K562 (cell line): ENCODE measurements at regions not wholly inside any gene's neighbourhood (a gene's known extent, or its start where the extent isn't known, plus 50 kb on each side); places are given as distances from the start of the nearest gene placed in this dataset.

Experiments
- EHMT2 ChIP-seq: fragments of 450-650 bp; IDR thresholded peaks from 2 replicates; pipeline ENCODE4 v1.6.1; 2018; ENCODE audit warnings: antibody characterized with exemption
- MIER1 ChIP-seq: fragments of 450-650 bp; IDR thresholded peaks from 2 replicates; pipeline ENCODE4 v1.6.1; 2016; ENCODE audit warnings: antibody characterized with exemption, mild to moderate bottlenecking, low read depth
- PRMT5 ChIP-seq: sonication (generic); formaldehyde crosslinking; IDR thresholded peaks from 2 replicates; pipeline ENCODE4 v1.5.0; 2020; ENCODE audit warnings: missing genetic modification reagents
- REST ChIP-seq, 2 experiments: fragments of 450-650 bp; formaldehyde crosslinking in 1 of 2; IDR thresholded peaks; 2 replicates each; pipeline versions ENCODE4 v1.4.0 to v1.6.1; 2014 to 2020; ENCODE audit warnings: mild to moderate bottlenecking in 2 of 2, borderline replicate concordance in 1 of 2, low read depth in 1 of 2
- ZNF766 ChIP-seq: fragments of 200-800 bp; sonication (Bioruptor generic); conservative IDR thresholded peaks from 2 replicates; pipeline ENCODE4 v1.6.1; 2016; ENCODE audit warnings: missing genetic modification characterization, missing compliant biosample characterization

- peak; percentile 98 for TF ChIP-seq REST (IDR thresholded peaks at IDR 0.05; ENCODE audit: borderline replicate concordance)
- peak; percentile 93 for TF ChIP-seq REST (CRISPR knock-in tag; IDR thresholded peaks at IDR 0.05; ENCODE audit: low read depth)
- TF ChIP-seq ZNF766 (CRISPR knock-in tag): 0 out of 2 replicates have a peak, but pooled peaks have one; percentile 25
- peak; percentile 90 for TF ChIP-seq MIER1
- TF ChIP-seq EHMT2: peak; percentile 98
- no peak for TF ChIP-seq PRMT5
Observed at GRCh38 chr16:8026450-8026849, 563.9 kb downstream of the TMEM114 start (continued).
